GM19463 (cell line): ENCODE measurements at regions not wholly inside any gene's neighbourhood (a gene's known extent, or its start where the extent isn't known, plus 50 kb on each side); places are given as distances from the start of the nearest gene placed in this dataset.
"Not testable (repeated sequence)": the region's sequence is repeated elsewhere in the genome, so short reads cannot be mapped to it uniquely, and the experiment has no call there.

Experiments
- ATAC-seq: cut with Tn5 transposase; IDR thresholded peaks from one replicate; pipeline ENCODE4 v1.9.1; 2021; ENCODE audit warnings: mild to moderate bottlenecking, moderate library complexity; ENCODE audit not compliant: unreplicated experiment

GRCh38 chr14:105730731-105731130, 204.3 kb downstream of the TMEM121 start:
- not testable (repeated sequence) for ATAC-seq

- ATAC-seq = not testable (repeated sequence)
Observed at GRCh38 chr14:105731221-105731985, 205.0 kb downstream of the TMEM121 start.

- ATAC-seq = no peak
Observed at GRCh38 chr14:105733081-105734065, 207.0 kb downstream of the TMEM121 start.

- not testable (repeated sequence) for ATAC-seq
Observed at GRCh38 chr14:105734241-105734640, 207.9 kb downstream of the TMEM121 start.

GRCh38 chr14:105736331-105736730, 209.9 kb downstream of the TMEM121 start:
- ATAC-seq = not testable (repeated sequence)

- no peak for ATAC-seq
Observed at GRCh38 chr14:105737504-105738246, 211.3 kb downstream of the TMEM121 start.

GRCh38 chr14:105738638-105739037, 212.3 kb downstream of the TMEM121 start:
- ATAC-seq = no peak

GRCh38 chr14:105739331-105740102, 213.1 kb downstream of the TMEM121 start:
- no peak for ATAC-seq

GRCh38 chr14:105740272-105740671, 213.9 kb downstream of the TMEM121 start:
- ATAC-seq = not testable (repeated sequence)

- not testable (repeated sequence) for ATAC-seq
Observed at GRCh38 chr14:105740961-105741360, 214.6 kb downstream of the TMEM121 start.

GRCh38 chr14:105741707-105742530, 215.5 kb downstream of the TMEM121 start:
- not testable (repeated sequence) for ATAC-seq

GRCh38 chr14:105742531-105742848, 216.1 kb downstream of the TMEM121 start:
- ATAC-seq = no peak

GRCh38 chr14:105742904-105743701, 216.7 kb downstream of the TMEM121 start:
- ATAC-seq = not testable (repeated sequence)

- not testable (repeated sequence) for ATAC-seq
Observed at GRCh38 chr14:105744213-105744787, 217.9 kb downstream of the TMEM121 start.

- no peak for ATAC-seq
Observed at GRCh38 chr14:105745433-105746123, 219.2 kb downstream of the TMEM121 start.

- ATAC-seq = no peak
Observed at GRCh38 chr14:105746124-105746514, 219.7 kb downstream of the TMEM121 start.

GRCh38 chr14:105746800-105747502, 220.6 kb downstream of the TMEM121 start:
- ATAC-seq = not testable (repeated sequence)
